Common myeloid progenitor, CD34-positive (primary cell): ENCODE measurements at regions not wholly inside any gene's neighbourhood (a gene's known extent, or its start where the extent isn't known, plus 50 kb on each side); places are given as distances from the start of the nearest gene placed in this dataset.

Source experiments
- CTCF ChIA-PET: fragments of 350-600 bp; sonication (Branson Sonifier 250); formaldehyde crosslinking; loops from one replicate; lab custom pipeline; 2021; ENCODE audit warnings: antibody characterized with exemption; lab: Charles Lee
- POLR2A ChIA-PET: fragments of 350-600 bp; sonication (Branson Sonifier 250); formaldehyde crosslinking; loops from one replicate; lab custom pipeline; 2021; ENCODE audit warnings: antibody characterized with exemption; lab: Charles Lee
- DNase-seq, 3 donors: peaks; one replicate each; pipeline versions ENCODE4 v3.0.0 to v3.0.0-alpha.2; 2013
- H3K27ac ChIP-seq, 2 experiments: 1 replicate in 1 of 2; 2 replicates in 1 of 2; pipeline ENCODE4 v1.7.0; 2013; ENCODE audit warnings: inconsistent platforms in 2 of 2, low read length in 2 of 2, mild to moderate bottlenecking in 2 of 2, low read depth in 1 of 2, moderate library complexity in 1 of 2; ENCODE audit not compliant: severe bottlenecking in 2 of 2, insufficient read depth in 1 of 2, poor library complexity in 1 of 2
- H3K27me3 ChIP-seq, 5 experiments: replicated peaks in 2 of 5; 1 replicate in 3 of 5; 2 replicates in 2 of 5; pipeline versions ENCODE4 v1.6.1 to v1.7.0; 2013; ENCODE audit warnings: low read length in 4 of 5, mild to moderate bottlenecking in 2 of 5, moderate library complexity in 2 of 5, inconsistent platforms in 1 of 5; ENCODE audit not compliant: insufficient read depth in 5 of 5, control insufficient read depth in 4 of 5
- H3K36me3 ChIP-seq, 4 experiments: 1 replicate in 2 of 4; 2 replicates in 2 of 4; pipeline versions ENCODE4 v1.6.1 to v1.7.0; 2013; ENCODE audit warnings: low read length in 3 of 4, control low read depth in 1 of 4, mild to moderate bottlenecking in 1 of 4; ENCODE audit not compliant: control insufficient read depth in 4 of 4, insufficient read depth in 4 of 4
- H3K4me1 ChIP-seq, 4 experiments: 1 replicate in 3 of 4; 2 replicates in 1 of 4; pipeline versions ENCODE4 v1.6.1 to v1.7.1; 2013; ENCODE audit warnings: low read length in 3 of 4, mild to moderate bottlenecking in 3 of 4, control low read depth in 1 of 4, inconsistent platforms in 1 of 4, moderate library complexity in 1 of 4; ENCODE audit not compliant: control insufficient read depth in 4 of 4, insufficient read depth in 4 of 4; ENCODE audit errors: control extremely low read depth in 1 of 4
- H3K4me3 ChIP-seq, 7 experiments: 1 replicate in 4 of 7; 2 replicates in 3 of 7; pipeline versions ENCODE4 v1.5.1 to v1.7.0; 2013; ENCODE audit warnings: mild to moderate bottlenecking in 7 of 7, low read length in 6 of 7, moderate library complexity in 6 of 7, inconsistent platforms in 2 of 7, low read depth in 2 of 7, control low read depth in 1 of 7; ENCODE audit not compliant: insufficient read depth in 4 of 7, control insufficient read depth in 1 of 7; ENCODE audit errors: extremely low read depth in 1 of 7
- H3K9me3 ChIP-seq, 5 experiments: 1 replicate in 4 of 5; 2 replicates in 1 of 5; pipeline versions ENCODE4 v1.6.1 to v1.7.1; 2013; ENCODE audit warnings: low read length in 4 of 5, mild to moderate bottlenecking in 2 of 5, inconsistent platforms in 1 of 5, low read depth in 1 of 5, moderate library complexity in 1 of 5; ENCODE audit not compliant: control insufficient read depth in 4 of 5, insufficient read depth in 2 of 5; ENCODE audit errors: control extremely low read depth in 1 of 5
- WGBS: methylation state at CpG from one replicate; pipeline ENCODE4 v1.1.5; 2013; ENCODE audit not compliant: insufficient coverage; 5-methylcytosine and 5-hydroxymethylcytosine counted together

- DNase-seq, result no peak
- Histone ChIP-seq H3K4me3 (no peak overlapping the region), H3K9me3 (no peaks in the 10 kb centered on the region), H3K4me1 (no peaks in the 10 kb centered on the region), H3K27ac (no peak overlapping the region), H3K36me3 (no peaks in the 10 kb centered on the region), H3K27me3 (no peaks in the 10 kb centered on the region)
- WGBS, result 100% methylated on average over 2 of the region's 3 CpGs
- ChIA-PET CTCF (no interaction called here), POLR2A (no interaction called here)
These were observed 1244.1 kb upstream of the ADGRL4 start for GRCh38 chr1:80250573-80251168.

- no peak overlapping the region for H3K4me3 ChIP-seq
- H3K9me3 ChIP-seq, result no peaks in the 10 kb centered on the region
- WGBS, result 86% methylated on average over 1 of the region's 1 CpG
- ChIA-PET POLR2A (no interaction called here), CTCF (interaction anchor here (0.6 kb wide), 1 partner anchor 268 kb away, joined by 3 read pairs; no protein-coding TSS in a partner anchor)
- no peak overlapping the region for H3K27ac ChIP-seq
- H3K27me3 ChIP-seq, result no peaks in the 10 kb centered on the region
- DNase-seq, result no peak
- no peaks in the 10 kb centered on the region for H3K4me1 ChIP-seq
- H3K36me3 ChIP-seq, result no peaks in the 10 kb centered on the region
These were observed 1243.2 kb upstream of the ADGRL4 start for GRCh38 chr1:80249699-80250098.

GRCh38 chr1:80248886-80249285 is 1242.4 kb upstream of the ADGRL4 start:
- Histone ChIP-seq H3K9me3 (no peaks in the 10 kb centered on the region), H3K4me1 (no peaks in the 10 kb centered on the region), H3K27me3 (peaks cover 0 to 2% (median 0%) of the 10 kb centered on the region in 5 experiments), H3K36me3 (no peaks in the 10 kb centered on the region), H3K4me3 (no peak overlapping the region), H3K27ac (no peak overlapping the region)
- DNase-seq, result no peak
- ChIA-PET POLR2A (no interaction called here), CTCF (no interaction called here)

- POLR2A ChIA-PET, result no interaction called here
- no peaks in the 10 kb centered on the region for H3K9me3 ChIP-seq
These were observed 1239.3 kb upstream of the ADGRL4 start for GRCh38 chr1:80245813-80246212.

GRCh38 chr1:80244372-80244771 is 1237.8 kb upstream of the ADGRL4 start:
- H3K4me1 ChIP-seq, result no peaks in the 10 kb centered on the region
- ChIA-PET POLR2A (no interaction called here), CTCF (no interaction called here)
- H3K4me3 ChIP-seq, result no peak overlapping the region
- no peak overlapping the region for H3K27ac ChIP-seq
- no peaks in the 10 kb centered on the region for H3K9me3 ChIP-seq
- H3K36me3 ChIP-seq, result no peaks in the 10 kb centered on the region
- no CpG with 5 or more reads among the region's 1 CpG for WGBS
- H3K27me3 ChIP-seq, result peaks cover 0 to 3% (median 0%) of the 10 kb centered on the region in 5 experiments
- DNase-seq, result no peak

More at GRCh38 chr1:80245813-80246212, 1239.3 kb upstream of the ADGRL4 start:
- WGBS, result no CpG with 5 or more reads among the region's 2 CpGs
- no peak overlapping the region for H3K4me3 ChIP-seq
- H3K36me3 ChIP-seq, result no peaks in the 10 kb centered on the region
- H3K4me1 ChIP-seq, result no peaks in the 10 kb centered on the region
- CTCF ChIA-PET, result no interaction called here
- peaks cover 0 to 3% (median 0%) of the 10 kb centered on the region in 5 experiments for H3K27me3 ChIP-seq
- no peak for DNase-seq
- H3K27ac ChIP-seq, result no peak overlapping the region

GRCh38 chr1:80241566-80241965 is 1235.0 kb upstream of the ADGRL4 start:
- Histone ChIP-seq H3K36me3 (no peaks in the 10 kb centered on the region), H3K27ac (no peak overlapping the region), H3K4me3 (no peak overlapping the region), H3K9me3 (no peaks in the 10 kb centered on the region), H3K27me3 (peaks cover 0 to 3% (median 0%) of the 10 kb centered on the region in 5 experiments), H3K4me1 (no peaks in the 10 kb centered on the region)
- no peak for DNase-seq
- POLR2A ChIA-PET, result no interaction called here
- 89% methylated on average over 1 of the region's 1 CpG for WGBS
- CTCF ChIA-PET, result no interaction called here

GRCh38 chr1:80225510-80225909 is 1219.0 kb upstream of the ADGRL4 start:
- Histone ChIP-seq H3K9me3 (no peaks in the 10 kb centered on the region), H3K27ac (no peak overlapping the region), H3K27me3 (no peaks in the 10 kb centered on the region), H3K4me3 (no peak overlapping the region), H3K36me3 (no peaks in the 10 kb centered on the region), H3K4me1 (no peaks in the 10 kb centered on the region)
- POLR2A ChIA-PET, result no interaction called here
- DNase-seq, result no peak
- 84% methylated on average over 2 of the region's 2 CpGs for WGBS
- CTCF ChIA-PET, result no interaction called here
